HG02885 (cell line): ENCODE measurements at regions not wholly inside any gene's neighbourhood (a gene's known extent, or its start where the extent isn't known, plus 50 kb on each side); places are given as distances from the start of the nearest gene placed in this dataset.
"Not testable (repeated sequence)": the region's sequence is repeated elsewhere in the genome, so short reads cannot be mapped to it uniquely, and the experiment has no call there.

Experiments
- ATAC-seq: cut with Tn5 transposase; IDR thresholded peaks from one replicate; pipeline ENCODE4 v1.9.1; 2021; ENCODE audit warnings: mild to moderate bottlenecking; ENCODE audit not compliant: unreplicated experiment, poor library complexity

GRCh38 chr12:41700940-41701339 lies 443.7 kb downstream of the GXYLT1 start:
- ATAC-seq = no peak

- ATAC-seq = no peak
Observed at GRCh38 chr12:41699658-41700057, 445.0 kb downstream of the GXYLT1 start.

- ATAC-seq = no peak
Observed at GRCh38 chr12:41697161-41697560, 447.5 kb downstream of the GXYLT1 start.

GRCh38 chr12:41684997-41685396 lies 459.7 kb downstream of the GXYLT1 start:
- no peak for ATAC-seq

GRCh38 chr12:41683513-41684240 lies 461.0 kb downstream of the GXYLT1 start:
- no peak for ATAC-seq

GRCh38 chr12:41683023-41683422 lies 461.7 kb downstream of the GXYLT1 start:
- peak; percentile 43 for ATAC-seq

- no peak for ATAC-seq
Observed at GRCh38 chr12:41681898-41682297, 462.8 kb downstream of the GXYLT1 start.

- no peak for ATAC-seq
Observed at GRCh38 chr12:41680155-41680554, 464.5 kb downstream of the GXYLT1 start.

- no peak for ATAC-seq
Observed at GRCh38 chr12:41663598-41664265, 475.6 kb downstream of the PDZRN4 start.

- no peak for ATAC-seq
Observed at GRCh38 chr12:41661141-41661765, 473.1 kb downstream of the PDZRN4 start.

- no peak for ATAC-seq
Observed at GRCh38 chr12:41656454-41656853, 468.3 kb downstream of the PDZRN4 start.

- ATAC-seq = no peak
Observed at GRCh38 chr12:41653386-41654326, 465.5 kb downstream of the PDZRN4 start.

- no peak for ATAC-seq
Observed at GRCh38 chr12:41652981-41653380, 464.9 kb downstream of the PDZRN4 start.

- no peak for ATAC-seq
Observed at GRCh38 chr12:41645624-41646023, 457.5 kb downstream of the PDZRN4 start.

GRCh38 chr12:41642808-41643207 lies 454.7 kb downstream of the PDZRN4 start:
- ATAC-seq = not testable (repeated sequence)

- no peak for ATAC-seq
Observed at GRCh38 chr12:41636653-41637052, 448.5 kb downstream of the PDZRN4 start.

GRCh38 chr12:41635626-41636364 lies 447.7 kb downstream of the PDZRN4 start:
- no peak for ATAC-seq

- no peak for ATAC-seq
Observed at GRCh38 chr12:41634091-41634490, 446.0 kb downstream of the PDZRN4 start.

GRCh38 chr12:41629611-41630010 lies 441.5 kb downstream of the PDZRN4 start:
- ATAC-seq = no peak

- no peak for ATAC-seq
Observed at GRCh38 chr12:41627476-41627875, 439.4 kb downstream of the PDZRN4 start.
